Embryonic facial prominence (tissue), 1 donor: ENCODE measurements at regions not wholly inside any gene's neighbourhood (a gene's known extent, or its start where the extent isn't known, plus 50 kb on each side); places are given as distances from the start of the nearest gene placed in this dataset.
"Not testable (repeated sequence)": the region's sequence is repeated elsewhere in the genome, so short reads cannot be mapped to it uniquely, and the experiment has no call there.

Experiments used
- DNase-seq: peaks from one replicate; pipeline ENCODE4 v3.0.0-alpha.2; 2016; ENCODE audit errors: extremely low spot score

- DNase-seq = no peak
Observed at GRCh38 chr11:110874437-110875030, 162.3 kb upstream of the ARHGAP20 start.

- DNase-seq = no peak
Observed at GRCh38 chr11:110873975-110874374, 161.7 kb upstream of the ARHGAP20 start.

DNA sequence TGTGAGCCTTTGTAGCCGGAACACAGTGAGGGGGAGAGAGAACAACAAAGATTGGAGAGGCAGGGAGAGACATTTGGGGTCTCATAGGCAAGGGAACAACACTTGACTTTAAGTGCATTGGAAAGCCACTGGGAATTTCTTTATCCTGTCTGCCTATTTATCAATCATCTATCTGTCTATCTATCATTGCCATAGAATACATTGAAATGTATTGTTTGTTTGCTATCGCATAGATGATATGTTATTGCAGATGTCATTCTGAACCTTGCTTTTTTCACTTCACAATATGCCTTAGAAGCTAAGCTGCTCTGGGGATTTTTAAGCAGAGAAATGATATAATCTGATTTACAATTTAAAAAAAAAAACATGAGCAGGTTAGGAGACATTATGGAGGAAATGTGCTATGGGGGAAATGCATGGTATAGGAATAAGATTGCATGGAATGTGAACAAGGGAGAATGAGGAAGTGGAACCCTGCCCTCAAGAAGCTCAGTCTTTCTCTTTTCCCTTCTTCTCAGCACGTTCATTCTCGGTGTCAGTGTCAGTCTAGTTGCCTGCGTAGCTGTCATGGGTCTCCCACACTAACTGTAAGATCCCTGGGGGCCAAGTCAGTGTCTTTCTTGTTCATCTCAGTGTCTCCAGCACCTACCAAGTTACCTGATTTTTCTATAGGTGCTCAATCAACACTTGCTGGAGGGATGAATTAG is 158.7 kb upstream of the ARHGAP20 start:
- DNase-seq = no peak

DNA sequence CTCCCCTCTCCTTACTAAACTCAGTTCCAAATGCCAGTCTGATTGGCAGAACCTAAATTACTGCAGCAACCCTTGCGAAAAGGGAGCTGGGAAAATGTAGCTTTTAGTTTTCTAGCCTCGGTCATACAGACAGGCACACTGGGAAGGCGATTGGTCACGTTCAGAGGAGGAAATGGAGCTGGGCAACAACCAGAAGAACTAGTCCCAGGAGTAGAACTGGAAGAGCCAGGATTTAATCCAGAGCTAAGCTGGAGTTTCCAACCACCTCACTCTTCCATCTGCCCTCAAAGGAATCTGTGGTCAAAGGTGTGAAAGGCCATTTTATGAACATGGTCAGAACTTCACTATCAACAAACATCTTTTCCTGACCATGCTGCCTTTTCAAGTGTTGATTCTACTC is 155.7 kb upstream of the ARHGAP20 start:
- no peak for DNase-seq

- DNase-seq = no peak
Observed at GRCh38 chr11:110866081-110866480, 153.8 kb upstream of the ARHGAP20 start.

GRCh38 chr11:110862407-110862806 is 150.2 kb upstream of the ARHGAP20 start:
- no peak for DNase-seq

DNA sequence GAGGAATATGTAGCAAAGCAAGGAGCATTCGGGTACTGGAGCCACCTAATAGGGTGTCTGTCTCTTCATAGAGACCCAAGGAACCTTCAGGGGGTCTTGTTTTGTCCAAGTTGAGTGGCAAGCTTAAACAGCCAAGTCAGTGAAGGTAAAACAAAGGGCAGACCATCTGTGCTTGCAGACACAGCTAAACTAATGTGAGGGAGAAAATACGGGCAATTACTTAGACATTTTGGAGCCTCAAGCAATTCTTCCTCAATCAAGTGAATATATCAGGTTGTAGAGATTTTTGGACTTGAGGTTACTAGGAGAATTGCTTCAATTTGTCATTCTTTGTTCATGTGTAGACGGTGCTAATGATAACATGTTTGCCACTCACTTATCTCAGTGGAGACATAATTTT is 148.2 kb upstream of the ARHGAP20 start:
- no peak for DNase-seq

DNA sequence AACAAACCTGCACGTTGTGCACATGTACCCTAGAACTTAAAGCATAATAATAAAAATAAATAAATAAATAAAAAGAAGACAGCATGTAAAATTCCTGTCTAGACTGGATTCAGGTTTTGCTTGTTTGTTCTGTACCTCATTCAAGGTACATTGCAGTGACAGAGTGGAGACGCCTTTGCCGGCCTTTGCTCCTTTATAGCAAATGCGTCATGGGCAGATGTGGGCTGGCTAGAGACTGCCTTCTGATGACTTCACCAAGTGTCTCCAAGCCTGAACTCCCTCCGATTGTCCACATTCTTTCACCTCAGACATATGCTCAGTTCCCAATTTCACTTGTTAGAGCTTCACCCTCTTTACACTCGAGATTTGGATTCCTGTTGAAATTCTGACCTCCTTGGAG is 147.8 kb upstream of the ARHGAP20 start:
- DNase-seq = no peak

- DNase-seq = no peak
Observed at GRCh38 chr11:110859240-110859840, 147.1 kb upstream of the ARHGAP20 start.

DNA sequence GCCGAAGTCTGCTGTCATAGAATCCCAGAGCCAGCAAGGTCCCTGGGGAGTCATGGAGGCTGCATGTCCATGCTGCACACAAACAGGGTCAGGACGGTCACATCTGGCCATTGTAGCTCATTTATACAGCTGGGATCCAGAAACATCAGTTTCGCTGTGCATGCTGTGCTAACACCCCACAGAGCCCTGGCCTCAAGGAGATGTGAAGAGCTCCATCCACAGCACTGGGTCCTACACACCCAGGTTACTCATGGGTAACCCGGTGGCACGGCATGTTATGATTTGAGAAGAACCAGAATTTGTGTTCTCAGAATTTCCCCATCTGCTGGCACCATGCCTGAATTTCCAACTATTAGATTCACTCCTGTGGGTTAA is 146.3 kb upstream of the ARHGAP20 start:
- DNase-seq = no peak

- DNase-seq = no peak
Observed at GRCh38 chr11:110857892-110858546, 145.8 kb upstream of the ARHGAP20 start.

GRCh38 chr11:110856996-110857812 is 145.0 kb upstream of the ARHGAP20 start:
- DNase-seq = no peak

DNA sequence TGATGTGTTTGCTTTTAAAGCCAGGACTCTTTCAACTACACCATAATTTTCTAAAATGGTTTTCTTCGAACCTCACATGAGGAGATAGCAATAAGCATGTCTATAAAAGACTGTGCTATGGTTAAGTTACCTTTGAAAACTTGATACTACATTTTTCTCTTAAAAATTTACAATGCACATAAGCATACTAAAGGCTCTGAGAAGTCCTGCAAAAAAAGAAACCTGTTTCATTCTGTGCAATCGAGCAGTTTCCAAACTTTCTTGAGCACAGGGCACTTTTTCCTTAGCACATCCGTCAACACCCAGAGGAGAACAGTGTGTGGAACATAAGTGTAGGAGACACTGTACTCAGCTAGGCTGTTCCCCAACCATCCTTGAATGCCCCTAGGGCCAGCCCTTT is 144.1 kb upstream of the ARHGAP20 start:
- DNase-seq = no peak

DNA sequence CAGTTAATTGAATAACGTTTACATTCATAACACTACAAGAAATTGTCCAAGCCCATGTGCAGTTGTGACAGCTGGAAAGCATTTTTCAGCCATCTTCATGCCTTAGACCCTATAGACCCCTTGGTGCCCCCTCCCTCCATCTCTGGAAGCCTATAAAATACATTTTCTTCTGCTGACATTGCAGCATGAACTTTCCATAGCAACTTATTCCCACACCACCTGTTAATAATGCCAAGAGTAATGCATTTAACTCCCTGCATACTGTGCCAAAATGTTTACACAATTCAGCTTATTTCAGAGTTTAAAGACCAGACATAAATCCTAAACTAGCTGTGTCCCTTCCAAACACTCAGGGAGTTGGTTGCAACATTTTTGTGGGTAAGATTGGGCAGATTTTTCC is 143.0 kb upstream of the ARHGAP20 start:
- peak; percentile 14 for DNase-seq

DNA sequence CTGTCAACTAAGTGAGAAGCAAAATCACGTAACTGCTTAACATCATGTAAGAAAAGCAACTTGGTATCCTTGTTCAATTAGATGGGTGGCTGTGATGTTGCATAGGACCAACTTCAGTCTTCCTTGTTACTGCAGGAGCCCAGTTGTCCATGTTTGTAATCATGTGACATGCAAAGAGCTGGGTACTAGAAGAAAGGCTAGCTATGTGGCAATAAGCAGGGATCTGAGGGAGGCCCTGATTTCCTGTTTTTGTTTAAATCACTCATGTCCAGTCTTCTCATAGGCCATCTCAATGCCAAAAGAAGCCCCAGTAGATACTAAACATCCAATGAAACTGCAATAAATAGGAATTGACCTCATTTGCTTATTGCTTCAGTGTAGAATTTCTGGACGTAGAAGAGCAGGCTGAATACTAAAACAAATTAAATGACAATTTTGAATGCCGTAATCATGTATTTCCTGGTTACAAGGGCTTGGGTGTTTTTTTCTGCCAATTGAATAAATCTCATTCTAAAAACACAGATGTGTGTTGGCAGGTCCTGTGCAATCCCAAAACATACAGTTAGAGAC is 140.8 kb upstream of the ARHGAP20 start:
- no peak for DNase-seq

- DNase-seq = no peak
Observed at GRCh38 chr11:110850846-110851245, 138.6 kb upstream of the ARHGAP20 start.

DNA sequence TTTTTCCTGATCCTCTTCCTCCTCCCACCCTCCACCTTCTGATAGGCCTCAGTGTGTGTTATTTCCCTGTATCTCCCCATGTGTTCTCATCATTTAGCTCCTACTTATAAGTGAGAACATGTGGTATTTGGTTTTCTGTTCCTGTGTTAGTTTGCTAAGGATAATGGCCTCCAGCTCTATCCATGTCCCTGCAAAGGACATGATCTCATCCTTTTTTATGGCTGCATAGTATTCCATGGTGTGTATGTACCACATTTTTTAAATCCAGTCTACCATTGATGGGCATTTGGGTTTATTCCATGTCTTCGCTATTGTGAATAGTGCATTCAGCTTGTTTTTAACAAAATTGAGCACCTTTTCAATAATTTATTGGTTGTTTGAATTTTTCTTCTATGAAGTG is 130.8 kb upstream of the ARHGAP20 start:
- DNase-seq = not testable (repeated sequence)

DNA sequence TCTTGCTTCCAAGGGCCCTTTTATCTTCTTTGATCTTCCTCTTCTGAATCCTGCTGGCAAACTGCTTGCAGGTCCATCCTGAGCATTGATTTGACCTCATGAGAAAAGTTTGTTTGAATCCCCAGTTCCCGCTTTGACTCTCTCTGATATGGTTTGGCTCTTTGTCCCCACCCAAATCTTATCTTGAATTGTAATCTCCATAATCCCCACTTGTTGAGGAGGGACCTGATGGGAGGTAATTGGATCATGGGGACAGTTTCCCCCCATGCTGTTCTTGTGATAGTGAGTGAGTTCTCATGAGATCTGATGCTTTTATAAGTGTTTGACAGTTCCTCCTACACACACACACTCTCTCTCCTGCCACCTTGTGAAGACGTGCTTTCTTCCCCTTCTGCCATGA is 126.6 kb upstream of the ARHGAP20 start:
- no peak for DNase-seq

- DNase-seq = no peak
Observed at GRCh38 chr11:110837603-110838002, 125.4 kb upstream of the ARHGAP20 start.

GRCh38 chr11:110835106-110835505 is 122.9 kb upstream of the ARHGAP20 start:
- DNase-seq = no peak

DNA sequence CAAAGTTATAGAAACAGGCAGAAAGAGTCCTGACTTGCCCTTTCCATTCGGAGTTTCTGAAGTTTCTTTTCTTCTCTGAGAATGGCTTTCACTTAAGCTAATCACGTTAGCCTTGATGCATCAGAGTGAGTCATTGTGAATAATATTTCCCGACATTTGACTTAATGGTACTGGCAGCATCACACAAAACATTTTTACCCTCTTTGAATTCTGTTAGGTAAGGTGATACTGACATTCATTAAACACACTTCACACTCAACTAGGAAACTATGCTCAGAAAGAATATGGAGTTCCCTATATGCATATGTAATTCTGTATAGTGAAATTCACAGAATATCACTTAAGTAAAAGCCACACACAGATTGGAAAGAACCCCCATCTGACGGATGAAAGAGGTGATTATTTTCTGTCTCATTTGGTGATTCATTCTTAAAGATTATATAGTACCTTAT is 120.8 kb upstream of the ARHGAP20 start:
- DNase-seq = no peak

- DNase-seq = no peak
Observed at GRCh38 chr11:110832539-110832938, 120.3 kb upstream of the ARHGAP20 start.
